ENCODE measurements at regions not wholly inside any gene's neighbourhood (a gene's known extent, or its start where the extent isn't known, plus 50 kb on each side); places are given as distances from the start of the nearest gene placed in this dataset.

DNA sequence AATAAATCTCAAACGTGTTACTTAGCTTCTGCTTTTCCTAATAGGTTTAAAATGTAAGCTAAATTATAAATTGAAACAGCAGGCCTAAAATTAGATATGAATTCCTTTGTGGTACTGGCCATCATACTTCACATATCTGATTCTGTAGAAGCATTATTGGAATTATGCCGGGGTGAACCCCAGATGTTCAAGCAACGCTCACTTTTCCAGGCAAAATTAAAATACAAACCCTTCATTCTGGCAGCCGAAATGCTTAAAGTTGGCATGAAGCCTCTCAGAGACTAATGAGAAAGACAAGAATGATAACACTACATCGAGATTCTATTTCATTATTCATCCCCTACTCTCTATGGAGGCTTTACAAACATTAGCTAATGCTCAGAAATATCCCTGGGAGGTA, 1352.7 kb upstream of the ADGRL2 start:
- no peak for DNase-seq (ENCODE audit: low read depth, low spot score)

DNA sequence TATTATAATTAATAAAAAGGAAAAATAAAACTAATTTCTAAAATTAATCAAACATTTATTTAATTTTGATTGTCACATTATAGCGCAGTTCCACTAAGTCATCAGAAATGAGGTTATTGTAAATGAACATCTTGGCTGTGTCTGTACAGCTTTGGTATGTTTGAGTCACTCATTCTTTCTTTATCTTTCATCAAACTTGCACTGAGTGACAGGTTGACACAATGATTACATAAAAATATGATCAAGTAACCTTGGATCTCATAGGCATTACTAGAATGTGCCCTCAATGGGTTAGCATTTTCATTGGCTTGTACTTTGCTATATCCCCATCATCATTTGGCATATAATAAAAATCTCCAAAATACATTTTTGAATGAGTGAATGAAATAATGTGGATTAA, 1353.2 kb upstream of the ADGRL2 start:
- no peak for DNase-seq (ENCODE audit: low read depth, low spot score)

DNA sequence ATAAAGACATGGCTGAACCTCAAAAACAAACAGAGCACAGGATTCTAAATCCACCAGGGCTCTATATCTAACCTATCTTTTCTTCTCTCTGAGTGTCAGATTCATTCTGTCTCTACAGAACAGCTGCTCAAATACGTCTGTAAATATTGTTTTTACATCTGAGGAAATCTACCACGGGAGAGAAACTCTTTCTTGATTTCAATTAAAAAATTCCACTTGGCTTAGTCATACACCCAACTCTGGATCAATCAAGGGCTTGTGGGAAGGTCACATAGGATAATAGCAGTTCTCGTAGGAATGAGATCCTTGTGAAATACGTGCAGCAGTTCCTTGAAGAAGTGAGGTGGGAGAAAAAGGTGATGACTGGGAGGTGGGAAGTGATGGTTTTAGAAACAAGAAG, 1355.7 kb upstream of the ADGRL2 start:
- no peak for DNase-seq (ENCODE audit: low read depth, low spot score)

DNA sequence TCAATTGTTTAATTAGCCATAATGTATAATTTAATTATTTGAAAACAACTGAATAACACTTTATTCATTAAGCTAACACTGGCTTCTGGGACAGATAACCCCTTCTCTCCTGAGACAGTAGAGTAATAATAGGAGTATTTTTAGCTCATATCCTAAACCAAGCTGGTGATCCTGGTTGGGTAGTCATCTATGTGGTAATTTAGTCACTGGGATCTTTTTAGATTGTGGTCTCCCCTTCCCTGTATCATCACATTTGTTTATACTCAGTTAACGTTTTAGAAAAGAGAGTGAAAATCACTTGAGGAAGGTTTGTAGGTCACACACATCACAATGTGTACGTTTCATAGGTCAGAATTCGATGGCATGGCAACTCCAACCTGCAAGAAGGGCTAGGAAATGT, 1356.6 kb upstream of the ADGRL2 start:
- DNase-seq (ENCODE audit: low read depth, low spot score), result no peak

DNA sequence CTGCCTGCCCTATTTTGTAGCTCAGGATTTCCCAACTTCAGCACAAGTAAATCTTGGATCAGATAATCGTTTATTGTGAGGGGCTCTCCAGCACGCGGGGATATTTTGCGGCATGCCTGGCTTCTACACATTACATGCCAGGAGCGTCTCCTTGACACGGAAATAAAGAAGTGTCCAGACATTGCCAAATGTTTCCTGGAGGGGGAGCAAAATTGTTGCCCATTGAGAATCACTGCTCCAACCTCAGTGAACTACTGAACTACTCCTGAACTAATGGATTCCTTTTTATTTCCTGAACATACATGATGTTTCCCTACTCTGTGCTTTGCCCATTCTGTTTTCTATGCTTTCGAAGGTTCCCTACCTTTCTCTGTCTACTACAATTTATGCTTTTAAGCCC, 1359.1 kb upstream of the ADGRL2 start:
- no peak for DNase-seq (ENCODE audit: low read depth, low spot score)

DNA sequence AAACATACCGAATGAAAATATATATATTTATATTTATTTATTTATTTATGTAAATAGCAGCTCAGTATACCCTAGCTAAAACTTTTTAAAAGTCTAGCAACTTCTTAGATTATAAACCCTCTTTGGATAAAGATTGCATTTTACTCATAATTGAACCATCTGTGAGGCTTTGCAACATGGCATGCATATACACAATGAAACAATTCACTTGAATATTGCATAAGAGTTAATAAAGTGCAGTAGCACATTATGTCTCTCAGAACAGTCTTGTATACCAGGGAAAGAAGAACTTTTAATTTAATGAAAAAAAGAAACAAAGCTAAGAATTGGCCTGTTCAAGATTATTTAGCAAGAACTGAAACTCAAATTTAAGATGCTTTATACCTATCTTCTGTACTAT, 1363.9 kb upstream of the ADGRL2 start:
- DNase-seq (ENCODE audit: low read depth, low spot score), result no peak

DNA sequence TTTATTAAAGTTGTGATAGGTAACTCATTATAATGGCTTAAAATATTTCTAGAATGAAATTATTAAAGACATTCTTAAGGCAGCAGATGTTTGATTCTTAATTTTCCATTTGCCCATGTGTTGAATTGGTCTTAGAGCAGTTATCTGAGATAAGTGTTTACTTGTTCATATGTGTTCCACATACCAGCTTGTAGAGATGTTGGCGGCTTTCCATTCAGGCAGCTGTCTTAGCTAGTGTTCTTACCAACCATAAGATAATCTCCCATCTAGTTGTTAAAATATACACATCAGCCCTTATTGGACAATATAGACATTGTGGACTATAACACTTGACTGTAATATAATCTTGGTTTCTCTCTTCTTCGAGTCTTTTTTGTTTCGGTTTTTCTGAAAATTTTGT, 1372.9 kb upstream of the ADGRL2 start:
- DNase-seq (ENCODE audit: low read depth, low spot score), result no peak

DNA sequence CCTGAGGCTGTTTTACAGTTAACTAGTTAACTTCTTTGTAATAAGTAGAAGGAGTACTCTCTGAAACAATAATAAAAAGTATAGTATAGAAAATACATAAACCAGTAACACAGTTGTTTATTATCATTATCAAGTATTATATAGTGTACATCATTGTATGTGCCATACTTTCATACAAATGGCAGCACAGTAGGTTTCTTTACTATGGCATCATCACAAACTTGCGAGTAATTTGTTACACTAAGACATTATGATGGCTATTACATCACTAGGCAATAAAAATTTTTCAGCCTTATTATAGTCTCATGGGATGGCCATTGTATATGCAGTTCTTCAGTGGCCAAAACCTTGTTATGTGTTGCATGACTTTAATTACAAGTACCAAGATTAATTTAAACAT, 1376.5 kb upstream of the ADGRL2 start:
- DNase-seq (ENCODE audit: low read depth, low spot score), result no peak

DNA sequence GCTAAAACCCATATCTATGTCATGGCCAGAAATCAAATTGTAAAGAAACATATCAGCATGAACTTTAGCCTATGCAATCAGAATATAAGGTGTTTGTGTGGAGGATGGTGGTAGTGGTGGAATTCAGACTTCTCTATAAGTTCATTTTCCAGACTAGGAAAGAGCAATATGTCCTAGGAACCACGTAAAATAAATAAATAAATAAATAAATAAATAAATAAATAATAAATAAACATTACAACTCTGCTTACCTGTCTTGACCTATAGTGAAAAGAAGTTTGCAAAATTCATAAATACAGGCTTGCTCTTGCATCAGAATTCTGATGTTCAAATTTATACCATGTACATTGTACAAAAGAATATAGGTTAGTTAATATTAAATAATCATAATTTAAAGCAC, 1382.6 kb upstream of the ADGRL2 start:
- DNase-seq (ENCODE audit: low read depth, low spot score), result no peak

DNA sequence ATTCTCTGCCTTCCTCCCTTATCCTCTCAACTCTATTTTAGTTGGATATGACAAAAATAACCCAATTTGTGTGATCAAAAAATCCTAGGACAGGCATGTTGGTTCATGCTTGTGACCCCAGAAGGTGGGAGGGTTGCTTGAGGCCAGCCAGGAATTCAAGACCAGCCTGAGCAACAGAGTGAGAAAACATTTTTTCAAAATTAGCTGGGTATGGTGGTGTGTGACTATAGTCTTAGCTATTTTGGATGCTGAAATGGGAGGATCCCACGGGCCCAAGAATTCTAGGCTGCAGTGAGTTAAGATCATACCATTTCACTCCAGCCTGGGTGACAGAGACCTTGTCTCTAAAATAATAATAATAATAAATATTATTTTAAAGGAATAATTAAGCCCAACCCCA, 1383.1 kb upstream of the ADGRL2 start:
- DNase-seq (ENCODE audit: low read depth, low spot score), result no peak

DNA sequence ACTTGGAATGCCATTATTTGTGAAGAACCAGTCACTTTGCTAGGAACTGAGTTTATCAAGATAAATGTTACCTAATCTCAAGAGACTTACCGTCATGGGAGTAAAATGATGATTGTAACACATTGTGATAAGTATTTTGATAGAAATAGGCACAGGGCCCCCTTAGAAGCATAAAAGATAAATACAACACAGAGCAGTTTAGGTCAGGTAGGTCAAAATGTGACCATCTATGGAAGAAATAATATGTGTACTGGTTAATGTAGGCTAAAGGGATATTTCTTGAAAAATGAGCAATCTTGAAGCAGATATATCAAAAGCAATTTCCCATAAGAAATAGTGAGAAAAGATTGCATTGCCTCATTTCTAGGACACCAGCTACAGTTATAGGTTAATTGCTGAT, 1386.8 kb upstream of the ADGRL2 start:
- no peak for DNase-seq (ENCODE audit: low read depth, low spot score)

DNA sequence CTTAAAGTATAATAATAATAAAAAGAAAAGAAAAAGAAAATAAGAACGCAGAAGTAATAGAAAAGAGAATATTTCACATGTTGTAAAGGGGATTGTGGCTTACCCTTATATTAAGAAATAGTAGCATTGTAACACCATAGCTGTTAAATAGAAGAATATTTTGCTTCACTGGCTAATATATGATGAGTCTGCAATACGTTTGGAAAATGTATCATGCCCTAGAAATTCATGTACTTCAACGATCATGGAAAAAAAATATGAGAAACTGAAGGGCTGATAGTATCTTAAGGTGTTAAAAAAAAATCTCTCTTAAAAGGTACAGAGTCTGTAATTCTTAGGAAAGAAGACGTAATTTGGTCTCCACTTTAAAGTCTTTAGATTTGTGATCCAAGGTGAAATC, 1390.5 kb upstream of the ADGRL2 start:
- no peak for DNase-seq (ENCODE audit: low read depth, low spot score)

DNA sequence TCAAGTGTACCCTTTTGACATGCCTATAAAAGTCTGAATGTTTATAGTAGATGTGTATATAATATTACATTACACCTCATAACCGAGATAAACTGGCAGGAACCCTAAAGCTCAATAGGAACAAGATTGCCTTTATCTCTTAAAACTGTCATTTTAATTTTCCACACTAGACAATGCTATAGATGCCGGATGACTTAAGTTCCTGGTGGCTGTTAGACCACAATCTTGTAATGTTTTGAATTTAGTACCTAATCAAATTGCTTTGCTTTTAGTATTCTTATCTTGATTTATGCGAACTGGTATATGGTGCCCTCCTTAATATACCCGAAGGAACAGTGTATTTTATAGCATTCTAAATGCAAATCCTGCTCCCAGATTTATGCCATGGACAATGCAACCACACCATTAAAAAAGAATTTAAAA, 1397.0 kb upstream of the ADGRL4 start:
- DNase-seq (ENCODE audit: low read depth, low spot score), result no peak

DNA sequence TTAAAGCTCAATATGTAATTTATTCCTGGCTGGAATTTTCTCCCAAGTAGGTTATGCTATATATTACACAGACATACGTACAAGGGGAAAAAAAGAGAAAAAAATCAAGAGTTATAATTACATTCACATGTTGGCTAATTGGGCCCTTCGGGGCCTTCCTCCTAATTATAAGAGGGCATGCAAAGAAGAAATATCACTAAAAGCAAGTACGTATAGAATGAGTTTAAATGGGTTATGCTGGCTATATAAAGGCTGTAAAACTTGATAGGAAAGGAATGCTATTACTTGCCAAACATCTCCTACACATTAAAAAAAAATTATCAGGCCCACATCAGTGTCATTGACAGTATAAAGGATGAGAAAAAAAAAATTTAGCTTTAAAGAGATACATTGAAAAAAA, 1396.1 kb upstream of the ADGRL4 start:
- no peak for DNase-seq (ENCODE audit: low read depth, low spot score)

DNA sequence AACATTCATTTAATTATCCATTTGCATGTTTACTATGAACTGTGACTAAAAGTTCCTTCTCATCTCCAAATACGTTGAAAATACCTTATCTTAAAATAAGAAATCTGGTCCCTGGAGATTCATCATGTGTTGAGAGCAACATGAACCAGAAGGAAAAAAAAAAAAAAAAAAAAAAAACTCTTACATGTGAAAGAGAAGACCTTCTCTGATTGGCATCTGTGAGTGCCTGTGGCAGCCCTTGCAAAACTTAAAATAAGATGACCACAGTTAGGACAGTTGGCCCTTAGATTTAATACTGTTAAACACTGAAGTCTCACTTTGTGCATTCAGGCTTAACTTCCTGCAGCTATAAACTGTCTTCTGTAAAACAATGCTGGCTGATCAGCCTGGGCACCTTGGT, 1395.2 kb upstream of the ADGRL4 start:
- DNase-seq (ENCODE audit: low read depth, low spot score), result no peak

DNA sequence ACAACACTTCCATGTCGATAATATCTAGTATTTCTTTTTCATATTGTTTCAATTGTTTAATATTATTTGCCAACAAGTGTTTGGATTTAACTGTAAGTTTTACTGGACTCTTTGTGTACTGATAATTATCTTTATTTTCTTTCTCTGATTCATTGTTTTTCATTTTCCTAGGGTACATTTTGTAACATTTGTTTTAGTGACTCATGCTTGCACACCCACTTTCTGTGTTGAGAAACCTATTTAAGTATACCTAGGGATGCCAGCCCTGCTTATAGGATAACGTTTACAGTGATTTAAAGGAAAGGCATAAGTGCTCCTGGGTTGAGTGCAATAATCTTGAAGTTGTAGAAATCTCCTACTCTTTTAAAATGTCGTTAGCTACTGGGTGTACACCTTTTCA, 1386.0 kb upstream of the ADGRL4 start:
- DNase-seq (ENCODE audit: low read depth, low spot score), result no peak

DNA sequence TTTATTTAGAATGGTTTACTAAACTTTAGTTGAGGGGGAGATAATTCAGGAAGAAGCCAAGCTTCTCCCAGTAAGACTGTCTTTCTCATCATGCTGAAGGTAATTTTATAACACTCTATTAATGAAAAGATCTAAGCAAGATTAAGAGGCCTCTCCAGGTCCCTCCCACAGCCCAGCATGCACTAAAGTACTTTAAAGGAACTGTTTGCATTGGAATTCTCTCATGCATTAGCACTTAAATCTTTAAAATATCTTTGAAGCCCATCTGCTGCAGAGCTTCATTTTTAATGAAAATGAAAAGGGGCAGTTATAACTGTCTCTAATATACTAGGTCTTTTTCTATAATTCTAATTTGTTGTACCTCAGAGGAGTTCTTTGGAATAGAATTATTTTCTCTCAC, 1379.1 kb upstream of the ADGRL4 start:
- DNase-seq (ENCODE audit: low read depth, low spot score), result no peak

DNA sequence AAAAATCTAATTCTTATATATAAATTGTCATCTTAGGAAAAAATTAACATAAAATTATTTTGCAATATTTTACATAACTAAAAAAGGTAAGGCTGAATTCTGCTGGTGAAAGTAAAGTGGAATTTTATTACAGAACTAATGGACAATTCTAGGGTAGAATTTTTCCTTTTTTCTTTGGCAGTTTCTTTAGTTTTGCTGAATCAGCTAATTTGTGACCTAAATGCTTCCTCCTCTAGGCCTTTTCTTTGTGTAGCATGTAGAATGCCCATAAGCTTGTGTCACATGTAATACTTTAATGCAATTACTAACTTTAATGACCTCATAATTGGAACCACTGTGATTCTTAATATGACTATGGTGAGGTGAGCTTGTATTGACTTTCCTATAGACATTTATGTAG, 1378.4 kb upstream of the ADGRL4 start:
- no peak for DNase-seq (ENCODE audit: low read depth, low spot score)

DNA sequence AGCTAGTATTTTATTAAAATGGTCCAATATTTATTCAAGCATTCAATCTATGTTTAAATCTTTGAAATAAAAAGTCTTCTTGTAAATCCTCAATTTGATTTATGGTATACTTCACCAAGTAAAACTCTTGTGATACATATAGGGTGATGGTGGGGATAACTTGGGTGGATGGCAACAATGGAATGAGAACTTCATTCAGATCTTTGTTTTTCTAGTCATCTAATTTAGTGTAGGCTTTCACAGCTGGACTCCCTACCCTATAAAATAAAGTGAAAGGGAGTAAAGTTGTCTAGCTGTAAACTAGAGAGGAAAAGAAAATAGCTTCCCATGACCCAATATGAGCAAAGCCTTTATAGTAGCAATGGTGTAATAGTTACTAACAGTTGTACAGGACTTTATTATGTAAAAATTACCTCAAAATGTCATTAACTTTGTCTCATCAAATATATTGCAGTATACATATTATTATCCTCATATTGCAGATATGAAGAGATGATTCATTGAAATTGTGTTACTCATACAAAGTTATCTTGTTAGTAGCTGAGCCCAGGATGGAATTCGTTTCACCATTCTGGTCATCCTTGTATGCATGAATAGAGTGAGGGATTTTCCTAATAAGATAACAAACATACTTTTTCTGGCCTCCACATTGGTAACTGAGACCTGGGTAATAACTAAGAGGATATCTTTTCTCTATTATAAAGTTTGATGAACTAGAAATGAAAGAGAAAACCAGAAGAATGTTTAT, 1377.7 kb upstream of the ADGRL4 start:
- DNase-seq (ENCODE audit: low read depth, low spot score), result no peak

DNA sequence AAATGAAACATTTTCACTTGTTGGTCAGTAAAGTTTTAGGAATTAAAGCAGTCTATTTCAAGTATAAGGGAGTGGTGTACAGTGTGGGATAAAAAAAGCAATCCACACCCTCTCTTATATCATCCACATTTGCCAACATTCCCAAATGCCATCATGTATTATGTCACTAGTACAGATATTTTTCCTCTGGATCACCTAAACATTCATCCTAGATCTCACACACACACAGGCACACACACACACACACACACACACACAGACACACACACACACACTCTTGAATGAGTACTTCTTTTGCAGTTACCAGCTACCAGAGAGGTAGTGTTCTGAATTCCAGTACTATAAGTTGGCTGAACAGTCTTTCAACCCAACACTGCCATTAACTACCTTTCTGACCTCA, 1369.1 kb upstream of the ADGRL4 start:
- no peak for DNase-seq (ENCODE audit: low read depth, low spot score)

DNA sequence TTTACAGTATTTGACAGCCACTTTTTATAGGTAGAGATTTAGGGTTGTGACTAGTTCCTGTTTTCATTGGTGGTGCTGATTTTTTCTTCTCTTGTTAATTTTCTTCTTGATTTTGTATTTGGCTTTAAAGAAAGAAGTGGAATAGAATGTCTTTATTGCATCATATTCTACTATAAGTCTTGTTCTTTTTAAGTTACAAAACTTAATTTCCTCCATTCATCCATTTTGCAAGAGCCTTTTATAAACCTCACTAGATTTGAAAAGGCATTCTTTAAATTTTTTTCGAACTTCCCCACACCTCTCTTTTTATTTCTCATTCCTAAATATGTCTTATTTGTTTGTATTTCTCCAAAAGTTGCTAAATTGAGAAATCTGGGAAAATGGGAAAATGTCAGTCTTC, 1368.6 kb upstream of the ADGRL4 start:
- DNase-seq (ENCODE audit: low read depth, low spot score), result no peak

DNA sequence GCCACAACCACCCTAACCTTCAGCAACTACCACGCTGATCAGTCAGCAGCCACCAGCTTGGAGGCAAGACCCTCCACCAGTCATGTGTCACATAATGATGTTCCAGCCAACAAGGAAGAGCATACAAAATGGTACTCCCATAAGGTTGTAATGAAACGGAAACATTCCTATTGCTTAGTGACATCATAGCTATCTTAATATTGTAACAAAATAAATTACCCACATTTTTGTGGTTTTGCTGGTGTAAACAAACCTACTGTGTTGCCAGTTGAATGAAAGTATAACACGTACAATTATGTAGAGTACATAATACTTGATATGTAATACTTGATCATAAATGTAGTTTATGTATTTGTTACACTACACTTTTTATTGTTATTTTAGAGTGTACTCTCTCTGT, 1363.2 kb upstream of the ADGRL4 start:
- DNase-seq (ENCODE audit: low read depth, low spot score), result no peak

DNA sequence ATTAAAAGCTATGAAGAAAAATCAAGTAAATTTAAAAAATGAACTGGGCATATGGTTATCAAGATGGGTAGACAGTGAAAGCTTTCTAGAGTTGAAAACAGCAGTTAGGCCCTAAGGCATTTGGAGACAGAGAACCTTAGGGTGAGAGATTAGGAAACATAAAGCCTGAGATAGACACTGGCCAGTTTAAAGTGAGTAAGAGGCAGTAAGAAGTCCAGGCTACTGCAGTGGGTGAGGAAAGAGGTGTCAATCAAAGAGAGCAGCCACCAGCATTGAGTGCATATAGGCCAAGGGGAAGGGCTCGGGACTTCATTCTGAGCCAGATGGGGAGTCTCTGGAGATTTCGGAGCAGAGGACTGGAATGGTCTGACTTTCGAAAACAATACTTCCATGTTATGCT, 1360.5 kb upstream of the ADGRL4 start:
- DNase-seq (ENCODE audit: low read depth, low spot score), result no peak

DNA sequence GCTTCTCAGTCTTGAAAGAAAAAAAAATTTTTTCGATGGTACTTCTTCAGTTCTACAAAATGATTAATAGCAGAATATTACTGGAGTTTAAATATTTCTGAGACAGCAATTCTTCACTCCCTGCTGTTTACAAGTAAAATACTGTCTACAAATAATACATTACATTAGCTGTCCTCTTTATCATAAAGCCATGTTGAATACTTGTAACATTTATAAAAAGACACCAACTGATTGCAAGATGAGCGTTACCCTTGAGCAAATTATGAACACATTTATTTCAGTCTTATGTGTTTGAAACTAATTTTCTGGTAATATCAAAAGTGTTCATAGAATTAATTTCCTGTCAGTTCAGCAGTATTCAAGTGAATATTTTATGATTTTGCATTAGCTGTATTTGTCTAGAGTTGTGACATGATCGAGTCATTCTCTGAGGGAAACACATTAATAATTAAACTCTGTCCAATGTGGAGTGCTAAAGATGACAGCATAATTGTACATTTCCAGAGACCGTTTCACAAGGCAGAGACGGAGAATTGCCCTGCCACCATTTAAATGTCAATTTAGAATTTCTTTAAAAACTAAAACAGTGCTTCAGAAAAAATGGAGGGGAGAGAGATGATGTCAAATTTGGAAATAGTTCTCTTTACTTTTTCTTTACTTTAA, 1359.0 kb upstream of the ADGRL4 start:
- no peak for DNase-seq (ENCODE audit: low read depth, low spot score)

Data from brain pericyte (primary cell).